CD14-positive monocyte (primary cell): ENCODE measurements at regions not wholly inside any gene's neighbourhood (a gene's known extent, or its start where the extent isn't known, plus 50 kb on each side); places are given as distances from the start of the nearest gene placed in this dataset.

ENCODE experiments used
- DNase-seq, 3 donors: peaks; one replicate each; pipeline ENCODE4 v3.0.0-alpha.2; 2011 to 2022
- H2AFZ ChIP-seq: 2 replicates; pipeline ENCODE4 v1.6.0; 2012; ENCODE audit warnings: mild to moderate bottlenecking, low read depth, low read length, inconsistent platforms; ENCODE audit not compliant: insufficient read depth, poor library complexity, severe bottlenecking
- H3K27ac ChIP-seq, 2 donors: 1 replicate in 1 of 2; 2 replicates in 1 of 2; pipeline ENCODE4 v1.5.1; 2012 to 2013; ENCODE audit warnings: low read length in 2 of 2, control low read depth in 1 of 2, inconsistent platforms in 1 of 2, low read depth in 1 of 2, mild to moderate bottlenecking in 1 of 2
- H3K27me3 ChIP-seq, 2 donors: one replicate each; pipeline versions ENCODE4 v1.6.0 to v1.6.1; 2011 to 2013; ENCODE audit warnings: low read length in 2 of 2; ENCODE audit not compliant: control insufficient read depth in 2 of 2, insufficient read depth in 2 of 2
- H3K36me3 ChIP-seq, 2 donors: replicated peaks in 1 of 2; 1 replicate in 1 of 2; 2 replicates in 1 of 2; pipeline versions ENCODE4 v1.5.1 to v1.6.1; 2012 to 2013; ENCODE audit warnings: low read length in 2 of 2, control low read depth in 1 of 2, inconsistent platforms in 1 of 2, mild to moderate bottlenecking in 1 of 2; ENCODE audit not compliant: insufficient read depth in 2 of 2, control insufficient read depth in 1 of 2
- H3K4me1 ChIP-seq, 2 donors: 1 replicate in 1 of 2; 2 replicates in 1 of 2; pipeline versions ENCODE4 v1.5.1 to v1.6.1; 2012 to 2013; ENCODE audit warnings: low read length in 2 of 2, control low read depth in 1 of 2, inconsistent platforms in 1 of 2, mild to moderate bottlenecking in 1 of 2, moderate library complexity in 1 of 2; ENCODE audit not compliant: insufficient read depth in 2 of 2, control insufficient read depth in 1 of 2
- H3K4me2 ChIP-seq: replicated peaks from 2 replicates; pipeline ENCODE3; 2012; ENCODE audit warnings: low read length, moderate library complexity, mild to moderate bottlenecking; ENCODE audit not compliant: poor library complexity, severe bottlenecking; ENCODE audit errors: extremely low read depth
- H3K4me3 ChIP-seq, 3 experiments: fragments of 200-600 bp in 1 of 3; sonication (generic) in 1 of 3; replicated peaks in 1 of 3; 1 replicate in 2 of 3; 2 replicates in 1 of 3; pipeline ENCODE4 v1.5.1; 2011 to 2013; ENCODE audit warnings: low read length in 3 of 3, mild to moderate bottlenecking in 3 of 3, control low read depth in 2 of 3, low read depth in 2 of 3, inconsistent platforms in 1 of 3, moderate library complexity in 1 of 3
- H3K79me2 ChIP-seq: 2 replicates; pipeline ENCODE4 v1.6.0; 2012; ENCODE audit warnings: mild to moderate bottlenecking, control low read depth, inconsistent platforms, low read length, moderate library complexity; ENCODE audit not compliant: insufficient read depth
- H3K9ac ChIP-seq: 2 replicates; pipeline ENCODE4 v1.6.0; 2017; ENCODE audit warnings: low read length, mild to moderate bottlenecking; ENCODE audit not compliant: insufficient read depth, poor library complexity, severe bottlenecking
- H3K9me3 ChIP-seq, 2 donors: replicated peaks in 1 of 2; 1 replicate in 1 of 2; 2 replicates in 1 of 2; pipeline versions ENCODE4 v1.5.1 to v1.6.1; 2012 to 2013; ENCODE audit warnings: low read length in 2 of 2, control low read depth in 1 of 2; ENCODE audit not compliant: control insufficient read depth in 1 of 2, insufficient read depth in 1 of 2
- H4K20me1 ChIP-seq: 2 replicates; pipeline ENCODE4 v1.6.0; 2012; ENCODE audit warnings: mild to moderate bottlenecking, low read length, control low read depth, moderate library complexity; ENCODE audit not compliant: insufficient read depth
- H3K27ac Mint-ChIP-seq, 7 donors: one replicate each; pipeline ENCODE4 v1.8.0; 2020; ENCODE audit warnings: mild to moderate bottlenecking in 7 of 7, mixed read lengths in 7 of 7, moderate library complexity in 6 of 7, inconsistent platforms in 2 of 7
- H3K27me3 Mint-ChIP-seq, 3 donors: one replicate each; pipeline ENCODE4 v1.8.0; 2021 to 2022; ENCODE audit warnings: low read depth in 3 of 3, mild to moderate bottlenecking in 3 of 3, mixed read lengths in 3 of 3, moderate library complexity in 3 of 3, inconsistent platforms in 1 of 3
- H3K36me3 Mint-ChIP-seq, 2 donors: one replicate each; pipeline ENCODE4 v1.8.0; 2020; ENCODE audit warnings: mixed read lengths in 2 of 2, inconsistent platforms in 1 of 2, mild to moderate bottlenecking in 1 of 2
- H3K4me1 Mint-ChIP-seq: one replicate; pipeline ENCODE4 v1.8.0; 2020; ENCODE audit warnings: mild to moderate bottlenecking, mixed read lengths
- H3K4me3 Mint-ChIP-seq, 2 donors: one replicate each; pipeline ENCODE4 v1.8.0; 2020; ENCODE audit warnings: mild to moderate bottlenecking in 2 of 2, mixed read lengths in 2 of 2, moderate library complexity in 1 of 2
- H3K9me3 Mint-ChIP-seq, 7 donors: one replicate each; pipeline ENCODE4 v1.8.0; 2020 to 2022; ENCODE audit warnings: mixed read lengths in 7 of 7, mild to moderate bottlenecking in 6 of 7, moderate library complexity in 6 of 7, inconsistent platforms in 2 of 7
- CTCF ChIP-seq: fragments of 200-600 bp; IDR thresholded peaks from one replicate; pipeline ENCODE4 v1.8.0; 2022; ENCODE audit warnings: antibody characterized with exemption, mild to moderate bottlenecking
- WGBS: methylation state at CpG from one replicate; pipeline ENCODE4 v1.1.5; 2013; ENCODE audit warnings: missing lambda C conversion rate; ENCODE audit not compliant: insufficient coverage; 5-methylcytosine and 5-hydroxymethylcytosine counted together
- intact Hi-C, 2 donors: fragments of 100-400 bp; cut with micrococcal nuclease; formaldehyde crosslinking; loops; one replicate each; pipeline versions ENCODE4 v1.15.0 to v1.15.1; 2023

GRCh38 chr14:61150851-61151250 is 130.3 kb downstream of the TMEM30B start:
- Histone ChIP-seq H3K27ac (no peak overlapping the region), H3K4me1 (peaks cover 0 to 5% of the 10 kb centered on the region in 2 donors), H4K20me1 (no peaks in the 10 kb centered on the region), H3K9me3 (no peaks in the 10 kb centered on the region), H3K4me2 (no peak overlapping the region), H3K4me3 (no peak overlapping the region), H3K79me2 (no peaks in the 10 kb centered on the region), H2AFZ (no peak overlapping the region), H3K27me3 (no peaks in the 10 kb centered on the region), H3K9ac (no peak overlapping the region), H3K36me3 (no peaks in the 10 kb centered on the region)
- peaks cover 2 to 9% (median 8%) of the 10 kb centered on the region in 3 donors for H3K27me3 Mint-ChIP-seq
- 100% methylated on average over 1 of the region's 3 CpGs for WGBS
- no peaks in the 10 kb centered on the region for H3K36me3 Mint-ChIP-seq
- no peak for TF ChIP-seq CTCF
- no peaks in the 10 kb centered on the region for H3K4me1 Mint-ChIP-seq
- H3K27ac Mint-ChIP-seq, result no peak overlapping the region
- peaks cover 0 to 7% (median 3%) of the 10 kb centered on the region in 7 donors for H3K9me3 Mint-ChIP-seq
- DNase-seq, result no peak
- intact Hi-C loops, result no loop called here
- no peak overlapping the region for H3K4me3 Mint-ChIP-seq

GRCh38 chr14:61149896-61150295 is 131.2 kb downstream of the TMEM30B start:
- H3K4me3 Mint-ChIP-seq, result peak overlapping the region in 1 of 2 donors; percentile 28

More at GRCh38 chr14:61149896-61150295, 131.2 kb downstream of the TMEM30B start:
- peaks cover 2 to 9% (median 8%) of the 10 kb centered on the region in 3 donors for H3K27me3 Mint-ChIP-seq
- Histone ChIP-seq H3K27ac (no peak overlapping the region), H3K9me3 (peaks cover 4 to 5% of the 10 kb centered on the region in 2 donors), H3K4me1 (peaks cover 0 to 5% of the 10 kb centered on the region in 2 donors), H3K27me3 (no peaks in the 10 kb centered on the region), H2AFZ (no peak overlapping the region), H3K4me3 (no peak overlapping the region), H3K36me3 (no peaks in the 10 kb centered on the region), H3K4me2 (no peak overlapping the region), H3K9ac (no peak overlapping the region), H4K20me1 (no peaks in the 10 kb centered on the region), H3K79me2 (no peaks in the 10 kb centered on the region)
- H3K4me1 Mint-ChIP-seq, result no peaks in the 10 kb centered on the region
- no peak for DNase-seq
- no peak for TF ChIP-seq CTCF
- H3K36me3 Mint-ChIP-seq, result no peaks in the 10 kb centered on the region
- H3K27ac Mint-ChIP-seq, result peak overlapping the region in 1 of 7 donors; percentile 35
- intact Hi-C loops, result no loop called here
- H3K9me3 Mint-ChIP-seq, result peaks cover 6 to 15% (median 10%) of the 10 kb centered on the region in 7 donors
